ENCODE measurements at regions not wholly inside any gene's neighbourhood (a gene's known extent, or its start where the extent isn't known, plus 50 kb on each side); places are given as distances from the start of the nearest gene placed in this dataset.

DNA sequence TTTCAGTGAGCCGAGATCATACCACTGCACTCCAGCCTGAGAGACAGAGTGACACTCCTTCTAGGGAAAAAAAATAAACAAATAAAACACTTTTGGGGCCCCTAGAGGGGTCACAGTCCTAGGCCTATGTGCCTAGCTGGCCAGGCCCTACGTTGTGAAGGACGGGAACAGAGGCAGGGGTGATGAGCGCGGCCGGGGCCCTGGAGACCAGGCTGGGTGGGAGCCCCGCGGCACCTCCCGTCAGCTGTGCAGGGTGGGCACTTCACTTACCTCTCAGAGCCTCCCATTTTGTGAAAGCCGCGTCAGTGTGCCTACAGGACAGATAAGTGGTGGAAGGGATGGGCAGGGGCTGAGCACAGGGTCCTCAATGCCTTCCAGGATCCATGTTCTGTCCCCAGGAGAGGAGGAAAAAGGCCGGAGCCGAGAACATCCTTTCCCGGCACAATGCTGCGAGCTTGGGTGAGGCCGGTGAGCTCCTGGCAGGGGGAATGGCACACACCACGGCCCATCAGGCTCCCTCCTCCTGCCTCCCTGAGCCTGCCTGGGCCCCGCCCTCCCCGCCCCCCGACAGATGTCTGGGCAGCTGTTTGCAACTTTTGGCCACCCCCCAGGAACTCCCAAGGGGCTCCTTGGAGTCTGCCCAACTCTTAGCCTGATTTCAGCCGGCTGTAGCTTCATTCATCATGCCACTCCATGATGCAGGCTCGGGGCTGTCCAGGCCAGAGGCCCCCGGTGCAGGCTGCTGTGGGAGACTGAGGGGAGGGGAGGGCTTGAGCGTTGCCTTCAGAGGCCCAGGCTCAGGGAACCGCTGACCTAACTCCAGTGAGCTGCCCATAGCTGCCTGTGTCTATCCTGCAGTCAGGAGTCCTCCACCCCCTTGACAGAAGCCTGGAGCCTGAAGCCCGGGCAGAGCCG, 196.5 kb downstream of the TFCP2L1 start:
- Mint-ChIP-seq H3K27me3 (ENCODE audit: insufficient read depth) (peaks cover 7% of the 10 kb centered on the region), H3K9me3 (peaks cover 12% of the 10 kb centered on the region), H3K27ac (no peak overlapping the region), H3K4me3 (no peak overlapping the region), H3K4me1 (peaks cover 2% of the 10 kb centered on the region), H3K36me3 (ENCODE audit: low read depth) (no peaks in the 10 kb centered on the region)
- no peak overlapping the region for H3K27ac ChIP-seq (ENCODE audit: low read depth, low read length)
- no peaks in the 10 kb centered on the region for H3K27me3 ChIP-seq (ENCODE audit: control insufficient read depth, insufficient read depth, low read length, poor library complexity, severe bottlenecking)
- no peak for DNase-seq
- H3K9ac ChIP-seq (ENCODE audit: extremely low read depth, low read length, poor library complexity, severe bottlenecking): no peak overlapping the region
- no peaks in the 10 kb centered on the region for H3K36me3 ChIP-seq (ENCODE audit: control insufficient read depth, insufficient read depth, low read length)
- no peaks in the 10 kb centered on the region for H3K4me1 ChIP-seq (ENCODE audit: control insufficient read depth, insufficient read depth, low read length)
- H3K9me3 ChIP-seq (ENCODE audit: control insufficient read depth, low read length): peaks cover 10% of the 10 kb centered on the region
- 82 to 92% methylated on average over 7 to 27 of the region's 27 CpGs for WGBS, 2 experiments (ENCODE audit: insufficient coverage in 1 of 2, insufficient read length in 1 of 2)
- H3K4me3 ChIP-seq (ENCODE audit: low read length): no peak overlapping the region
- TF ChIP-seq CTCF (conservative IDR thresholded peaks at IDR 0.05): no peak

DNA sequence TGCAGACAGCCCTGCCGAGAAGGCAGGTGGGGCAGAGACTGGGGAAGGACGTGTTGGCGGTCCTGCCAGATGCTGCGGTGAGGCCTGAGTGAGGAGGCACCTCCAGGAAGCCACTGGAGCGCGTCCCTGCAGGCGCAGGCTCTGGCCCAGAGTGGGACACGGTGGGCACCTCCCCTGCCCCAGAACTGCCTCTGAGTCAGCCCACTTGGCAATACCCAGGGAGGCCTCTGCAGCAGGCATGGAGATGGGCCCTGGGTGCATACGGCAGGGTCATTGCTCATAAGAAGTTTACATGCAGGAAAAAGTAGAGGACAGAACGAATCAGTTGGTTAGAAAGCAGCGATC, 195.9 kb downstream of the TFCP2L1 start:
- Mint-ChIP-seq H3K9me3 (peaks cover 12% of the 10 kb centered on the region), H3K27ac (no peak overlapping the region), H3K27me3 (ENCODE audit: insufficient read depth) (peaks cover 7% of the 10 kb centered on the region), H3K36me3 (ENCODE audit: low read depth) (no peaks in the 10 kb centered on the region), H3K4me1 (no peaks in the 10 kb centered on the region), H3K4me3 (no peak overlapping the region)
- H3K4me3 ChIP-seq (ENCODE audit: low read length): no peak overlapping the region
- H3K4me1 ChIP-seq (ENCODE audit: control insufficient read depth, insufficient read depth, low read length): no peaks in the 10 kb centered on the region
- H3K36me3 ChIP-seq (ENCODE audit: control insufficient read depth, insufficient read depth, low read length): no peaks in the 10 kb centered on the region
- no peak overlapping the region for H3K27ac ChIP-seq (ENCODE audit: low read depth, low read length)
- 90 to 94% methylated on average over 6 to 11 of the region's 11 CpGs for WGBS, 2 experiments (ENCODE audit: insufficient coverage in 1 of 2, insufficient read length in 1 of 2)
- no peaks in the 10 kb centered on the region for H3K27me3 ChIP-seq (ENCODE audit: control insufficient read depth, insufficient read depth, low read length, poor library complexity, severe bottlenecking)
- no peak overlapping the region for H3K9ac ChIP-seq (ENCODE audit: extremely low read depth, low read length, poor library complexity, severe bottlenecking)
- TF ChIP-seq CTCF (conservative IDR thresholded peaks at IDR 0.05): no peak
- peaks cover 10% of the 10 kb centered on the region for H3K9me3 ChIP-seq (ENCODE audit: control insufficient read depth, low read length)
- no peak for DNase-seq

DNA sequence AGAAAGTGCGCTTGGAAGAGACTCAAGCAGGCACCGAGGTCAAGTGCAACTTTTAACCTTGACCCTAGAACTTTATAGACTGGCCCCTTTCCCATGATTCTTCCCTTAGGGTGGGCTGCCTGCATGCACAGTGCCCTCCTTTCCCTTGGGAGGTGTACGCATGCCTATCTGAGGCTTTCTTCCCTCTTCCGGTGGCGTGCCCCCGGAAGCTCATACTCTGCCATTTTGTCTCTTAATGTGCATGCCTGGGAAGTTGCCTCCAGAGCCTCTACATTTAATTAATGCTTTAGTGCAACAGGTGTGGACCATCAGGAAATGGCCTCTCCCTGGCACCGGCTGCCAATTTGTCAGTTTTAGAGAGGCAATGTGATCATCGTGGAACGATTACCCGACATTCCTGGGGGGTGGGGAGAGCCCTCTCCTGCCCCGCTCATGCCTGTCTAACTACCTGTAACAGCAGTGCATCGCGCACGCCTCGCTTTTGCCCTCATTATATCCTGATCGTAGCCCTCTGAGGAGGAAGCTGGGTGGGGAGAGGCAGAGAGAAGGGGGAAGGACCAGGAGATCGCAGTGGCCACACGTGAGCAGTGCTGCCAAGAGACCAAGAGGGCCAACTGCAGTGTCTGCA, 194.8 kb downstream of the TFCP2L1 start:
- Histone ChIP-seq H3K4me3 (ENCODE audit: low read length) (no peak overlapping the region), H3K27ac (ENCODE audit: low read depth, low read length) (no peak overlapping the region), H3K36me3 (ENCODE audit: control insufficient read depth, insufficient read depth, low read length) (no peaks in the 10 kb centered on the region), H3K27me3 (ENCODE audit: control insufficient read depth, insufficient read depth, low read length, poor library complexity, severe bottlenecking) (no peaks in the 10 kb centered on the region), H3K9me3 (ENCODE audit: control insufficient read depth, low read length) (peaks cover 10% of the 10 kb centered on the region), H3K4me1 (ENCODE audit: control insufficient read depth, insufficient read depth, low read length) (no peaks in the 10 kb centered on the region), H3K9ac (ENCODE audit: extremely low read depth, low read length, poor library complexity, severe bottlenecking) (no peak overlapping the region)
- no peak overlapping the region for H3K4me3 Mint-ChIP-seq
- peaks cover 12% of the 10 kb centered on the region for H3K9me3 Mint-ChIP-seq
- no peaks in the 10 kb centered on the region for H3K36me3 Mint-ChIP-seq (ENCODE audit: low read depth)
- no peak for TF ChIP-seq CTCF (conservative IDR thresholded peaks at IDR 0.05)
- H3K27ac Mint-ChIP-seq: no peak overlapping the region
- no peaks in the 10 kb centered on the region for H3K4me1 Mint-ChIP-seq
- WGBS, 2 experiments (ENCODE audit: insufficient coverage in 1 of 2, insufficient read length in 1 of 2): 90 to 92% methylated on average over 15 to 18 of the region's 18 CpGs
- peaks cover 7% of the 10 kb centered on the region for H3K27me3 Mint-ChIP-seq (ENCODE audit: insufficient read depth)
- DNase-seq: no peak
